HG03280 (cell line): ENCODE measurements at regions not wholly inside any gene's neighbourhood (a gene's known extent, or its start where the extent isn't known, plus 50 kb on each side); places are given as distances from the start of the nearest gene placed in this dataset.
"Not testable (repeated sequence)": the region's sequence is repeated elsewhere in the genome, so short reads cannot be mapped to it uniquely, and the experiment has no call there.

Experiments
- ATAC-seq: cut with Tn5 transposase; IDR thresholded peaks from one replicate; pipeline ENCODE4 v1.9.1; 2021; ENCODE audit warnings: mild to moderate bottlenecking, moderate library complexity; ENCODE audit not compliant: unreplicated experiment

GRCh38 chr2:155913356-155913755 is 419.2 kb downstream of the NR4A2 start:
- no peak for ATAC-seq

- no peak for ATAC-seq
These were observed 424.0 kb downstream of the NR4A2 start for GRCh38 chr2:155908567-155908966.

- no peak for ATAC-seq
These were observed 425.3 kb downstream of the NR4A2 start for GRCh38 chr2:155907211-155907610.

- no peak for ATAC-seq
These were observed 426.9 kb downstream of the NR4A2 start for GRCh38 chr2:155905657-155906056.

GRCh38 chr2:155904720-155905119 is 427.8 kb downstream of the NR4A2 start:
- ATAC-seq, result no peak

GRCh38 chr2:155902635-155903034 is 429.9 kb downstream of the NR4A2 start:
- ATAC-seq, result no peak

GRCh38 chr2:155895016-155895415 is 437.5 kb downstream of the NR4A2 start:
- ATAC-seq, result no peak

- ATAC-seq, result not testable (repeated sequence)
These were observed 452.1 kb downstream of the NR4A2 start for GRCh38 chr2:155880382-155880781.

- not testable (repeated sequence) for ATAC-seq
These were observed 452.6 kb downstream of the NR4A2 start for GRCh38 chr2:155879900-155880299.

GRCh38 chr2:155872396-155872795 is 460.1 kb downstream of the NR4A2 start:
- no peak for ATAC-seq

- ATAC-seq, result no peak
These were observed 460.6 kb downstream of the NR4A2 start for GRCh38 chr2:155871940-155872339.

GRCh38 chr2:155867564-155867963 is 465.0 kb downstream of the NR4A2 start:
- ATAC-seq, result no peak

GRCh38 chr2:155866477-155866876 is 466.0 kb downstream of the NR4A2 start:
- ATAC-seq, result no peak

GRCh38 chr2:155852156-155852555 is 480.4 kb downstream of the NR4A2 start:
- no peak for ATAC-seq

GRCh38 chr2:155846259-155846658 is 486.3 kb downstream of the NR4A2 start:
- no peak for ATAC-seq

- no peak for ATAC-seq
These were observed 488.1 kb downstream of the NR4A2 start for GRCh38 chr2:155844461-155844860.

GRCh38 chr2:155842103-155842502 is 490.4 kb downstream of the NR4A2 start:
- ATAC-seq, result no peak

GRCh38 chr2:155841442-155841841 is 491.1 kb downstream of the NR4A2 start:
- ATAC-seq, result no peak

- ATAC-seq, result no peak
These were observed 491.9 kb downstream of the NR4A2 start for GRCh38 chr2:155840661-155841060.

- ATAC-seq, result no peak
These were observed 492.5 kb downstream of the NR4A2 start for GRCh38 chr2:155839991-155840390.

- no peak for ATAC-seq
These were observed 493.1 kb downstream of the NR4A2 start for GRCh38 chr2:155839436-155839835.

- no peak for ATAC-seq
These were observed 496.1 kb downstream of the NR4A2 start for GRCh38 chr2:155836439-155836838.

GRCh38 chr2:155830817-155831579 is 501.5 kb downstream of the NR4A2 start:
- no peak for ATAC-seq
